Panc1 (cell line): ENCODE measurements at regions not wholly inside any gene's neighbourhood (a gene's known extent, or its start where the extent isn't known, plus 50 kb on each side); places are given as distances from the start of the nearest gene placed in this dataset.

Experiments
- ATAC-seq: fragments of 200-7000 bp; cut with Tn5 transposase; 2 replicates; pipeline ENCODE4 v1.9.1; 2020; ENCODE audit warnings: mild to moderate bottlenecking, moderate library complexity
- BruUV-seq: library from RNA; stranded (reverse); fragments of 400-500 nt; replicated peaks from 2 replicates; lab custom pipeline; 2021; lab: Mats Ljungman, UMichigan
- CTCF ChIA-PET: fragments of 300-600 bp; sonication (Branson Sonifier 250); formaldehyde crosslinking; loops from one replicate; lab custom pipeline; 2022; ENCODE audit warnings: antibody characterized with exemption; lab: Charles Lee
- POLR2A ChIA-PET: fragments of 300-600 bp; sonication (Branson Sonifier 250); formaldehyde crosslinking; loops from one replicate; lab custom pipeline; 2022; ENCODE audit warnings: antibody characterized with exemption; lab: Charles Lee
- DNase-seq: peaks from one replicate; pipeline ENCODE4 v3.0.0-alpha.2; 2010; ENCODE audit warnings: low read depth, low spot score
- H3K27ac ChIP-seq: 2 replicates; pipeline ENCODE4 v1.5.1; 2011; ENCODE audit warnings: mild to moderate bottlenecking, low read length, inconsistent platforms
- H3K27me3 ChIP-seq: fragments of 200-500 bp; sonication (Bioruptor generic); 2 replicates; pipeline ENCODE4 v1.6.0; 2014; ENCODE audit warnings: low read length, inconsistent platforms; ENCODE audit not compliant: control insufficient read depth, insufficient read depth
- H3K36me3 ChIP-seq: fragments of 200-500 bp; sonication (Bioruptor generic); 2 replicates; pipeline ENCODE4 v1.5.1; 2014; ENCODE audit warnings: inconsistent platforms, mild to moderate bottlenecking, low read length, moderate library complexity; ENCODE audit not compliant: control insufficient read depth, insufficient read depth
- H3K4me1 ChIP-seq: 2 replicates; pipeline ENCODE4 v1.5.1; 2011; ENCODE audit warnings: inconsistent platforms, mild to moderate bottlenecking, low read length, moderate library complexity; ENCODE audit not compliant: control insufficient read depth, insufficient read depth
- H3K4me3 ChIP-seq, 2 experiments: 2 replicates each; pipeline ENCODE4 v1.5.1; 2011 to 2012; ENCODE audit warnings: low read depth in 2 of 2, low read length in 2 of 2, mild to moderate bottlenecking in 2 of 2, inconsistent platforms in 1 of 2, moderate library complexity in 1 of 2
- H3K9me3 ChIP-seq: fragments of 200-500 bp; sonication (Bioruptor generic); 2 replicates; pipeline ENCODE4 v1.5.1; 2014; ENCODE audit warnings: low read depth, mild to moderate bottlenecking, inconsistent platforms, low read length, moderate library complexity; ENCODE audit not compliant: control insufficient read depth, insufficient read depth
- CTCF ChIP-seq: fragments of 450-650 bp; IDR thresholded peaks from 2 replicates; pipeline ENCODE4 v1.5.1; 2017; ENCODE audit warnings: mild to moderate bottlenecking
- POLR2AphosphoS5 ChIP-seq: IDR thresholded peaks from 2 replicates; pipeline ENCODE4 v1.6.1; 2012; ENCODE audit warnings: mild to moderate bottlenecking, low read depth, low read length, moderate library complexity
- SIN3A ChIP-seq: IDR thresholded peaks from 2 replicates; pipeline ENCODE4 v1.6.1; 2012; ENCODE audit warnings: low read depth, mild to moderate bottlenecking, low read length, moderate library complexity, borderline replicate concordance; ENCODE audit not compliant: insufficient read depth
- TCF7L2 ChIP-seq: IDR thresholded peaks from 2 replicates; pipeline ENCODE4 v1.6.1; 2011; ENCODE audit warnings: mild to moderate bottlenecking, low read depth, low read length, inconsistent platforms
- in situ Hi-C: cut with HindIII; loops from 2 replicates; pipeline ENCODE4 v1.10.0; 2016; ENCODE audit warnings: low sequenced_read_pairs, low pct_unique_long_range_greater_than_20kb
- intact Hi-C: fragments of 100-400 bp; cut with micrococcal nuclease; formaldehyde crosslinking; loops from one replicate; pipeline ENCODE4 v1.10.0; 2022; ENCODE audit not compliant: unreplicated experiment
- TF ChIP-seq, protein P1 (sequence below), 2 experiments: IDR thresholded peaks; 2 replicates each; pipeline ENCODE4 v1.6.1; 2011 to 2012; ENCODE audit warnings: low read depth in 2 of 2, control low read depth in 1 of 2, low read length in 1 of 2, mild to moderate bottlenecking in 1 of 2, moderate library complexity in 1 of 2; ENCODE audit not compliant: insufficient read depth in 1 of 2

DNA sequence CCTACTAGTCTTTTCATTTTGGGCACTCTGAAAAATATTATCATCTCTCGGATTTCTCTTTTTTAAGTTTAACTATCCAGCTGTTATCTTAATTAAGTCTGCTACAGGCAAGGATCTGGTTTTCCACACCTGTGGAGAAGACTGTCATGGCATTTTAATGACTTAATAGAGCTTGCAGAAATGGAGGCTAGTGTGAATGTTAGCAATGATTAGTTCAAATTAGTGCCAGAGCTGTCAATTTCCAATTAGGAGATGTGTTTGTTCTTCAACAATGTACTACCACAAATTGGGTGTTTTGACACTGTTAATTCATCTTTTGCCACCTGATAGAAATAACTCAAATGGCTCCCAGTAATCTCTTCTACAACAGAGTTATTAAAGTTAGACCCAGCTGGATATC, 2023.0 kb upstream of the CDH9 start:
- no TSS peak for BruUV-seq
- ATAC-seq, result no peak
- Histone ChIP-seq H3K27ac (no peak overlapping the region), H3K9me3 (no peaks in the 10 kb centered on the region), H3K36me3 (no peaks in the 10 kb centered on the region), H3K27me3 (no peaks in the 10 kb centered on the region), H3K4me1 (no peaks in the 10 kb centered on the region), H3K4me3 (no peak overlapping the region)
- no peak for DNase-seq
- intact Hi-C loops, result no loop called here
- no peak for TF ChIP-seq CTCF
- no peak for TF ChIP-seq POLR2AphosphoS5
- TF ChIP-seq TCF7L2, result no peak
- TF ChIP-seq SIN3A, result no peak
- TF ChIP-seq, protein P1, sequence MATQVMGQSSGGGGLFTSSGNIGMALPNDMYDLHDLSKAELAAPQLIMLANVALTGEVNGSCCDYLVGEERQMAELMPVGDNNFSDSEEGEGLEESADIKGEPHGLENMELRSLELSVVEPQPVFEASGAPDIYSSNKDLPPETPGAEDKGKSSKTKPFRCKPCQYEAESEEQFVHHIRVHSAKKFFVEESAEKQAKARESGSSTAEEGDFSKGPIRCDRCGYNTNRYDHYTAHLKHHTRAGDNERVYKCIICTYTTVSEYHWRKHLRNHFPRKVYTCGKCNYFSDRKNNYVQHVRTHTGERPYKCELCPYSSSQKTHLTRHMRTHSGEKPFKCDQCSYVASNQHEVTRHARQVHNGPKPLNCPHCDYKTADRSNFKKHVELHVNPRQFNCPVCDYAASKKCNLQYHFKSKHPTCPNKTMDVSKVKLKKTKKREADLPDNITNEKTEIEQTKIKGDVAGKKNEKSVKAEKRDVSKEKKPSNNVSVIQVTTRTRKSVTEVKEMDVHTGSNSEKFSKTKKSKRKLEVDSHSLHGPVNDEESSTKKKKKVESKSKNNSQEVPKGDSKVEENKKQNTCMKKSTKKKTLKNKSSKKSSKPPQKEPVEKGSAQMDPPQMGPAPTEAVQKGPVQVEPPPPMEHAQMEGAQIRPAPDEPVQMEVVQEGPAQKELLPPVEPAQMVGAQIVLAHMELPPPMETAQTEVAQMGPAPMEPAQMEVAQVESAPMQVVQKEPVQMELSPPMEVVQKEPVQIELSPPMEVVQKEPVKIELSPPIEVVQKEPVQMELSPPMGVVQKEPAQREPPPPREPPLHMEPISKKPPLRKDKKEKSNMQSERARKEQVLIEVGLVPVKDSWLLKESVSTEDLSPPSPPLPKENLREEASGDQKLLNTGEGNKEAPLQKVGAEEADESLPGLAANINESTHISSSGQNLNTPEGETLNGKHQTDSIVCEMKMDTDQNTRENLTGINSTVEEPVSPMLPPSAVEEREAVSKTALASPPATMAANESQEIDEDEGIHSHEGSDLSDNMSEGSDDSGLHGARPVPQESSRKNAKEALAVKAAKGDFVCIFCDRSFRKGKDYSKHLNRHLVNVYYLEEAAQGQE (IDR thresholded peaks at IDR 0.05; ENCODE audit: insufficient read depth in 1 of 2, low read depth in 2 of 2, low read length in 1 of 2), result no peak
- ChIA-PET CTCF (no interaction called here), POLR2A (no interaction called here)
- in situ Hi-C loops, result no loop called here

DNA sequence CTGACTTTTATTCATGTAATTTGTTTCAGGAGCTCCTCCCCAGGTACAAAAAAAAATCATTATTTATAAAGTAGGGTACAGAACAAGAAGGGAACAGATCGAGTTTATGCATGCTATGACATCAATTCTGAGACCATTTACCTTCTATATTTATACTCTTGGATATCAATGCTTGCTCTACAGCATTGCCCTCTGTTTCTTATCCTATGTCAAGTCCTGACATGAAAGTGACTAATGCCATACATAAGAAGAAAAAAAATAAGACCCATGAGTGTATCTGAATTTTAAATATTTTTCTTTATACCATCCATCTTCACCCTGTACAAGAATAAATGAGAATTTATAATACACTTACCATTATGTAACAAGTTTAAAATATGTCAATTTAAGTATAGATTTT, 2016.3 kb upstream of the CDH9 start:
- no peak for TF ChIP-seq SIN3A
- Histone ChIP-seq H3K36me3 (no peaks in the 10 kb centered on the region; the same call in 1 of the 2 replicates), H3K4me3 (no peak overlapping the region), H3K9me3 (no peaks in the 10 kb centered on the region), H3K27me3 (no peaks in the 10 kb centered on the region), H3K4me1 (no peaks in the 10 kb centered on the region), H3K27ac (no peak overlapping the region)
- in situ Hi-C loops, result no loop called here
- no peak for ATAC-seq
- BruUV-seq, result no TSS peak
- CTCF ChIA-PET, result no interaction called here
- intact Hi-C loops, result no loop called here
- DNase-seq, result no peak
- POLR2A ChIA-PET, result no interaction called here

- in situ Hi-C loops (no loop called here), intact Hi-C loops (no loop called here)
- Histone ChIP-seq H3K4me3 (no peak overlapping the region), H3K4me1 (no peaks in the 10 kb centered on the region), H3K27me3 (no peaks in the 10 kb centered on the region), H3K9me3 (no peaks in the 10 kb centered on the region), H3K36me3 (no peaks in the 10 kb centered on the region; the same call in 1 of the 2 replicates), H3K27ac (no peak overlapping the region)
- TF ChIP-seq CTCF, result no peak
- TF ChIP-seq, protein P1 (IDR thresholded peaks at IDR 0.05; ENCODE audit: insufficient read depth in 1 of 2, low read depth in 2 of 2, low read length in 1 of 2), result no peak
- no peak for TF ChIP-seq SIN3A
- no peak for TF ChIP-seq POLR2AphosphoS5
- no peak for TF ChIP-seq TCF7L2
- ChIA-PET POLR2A (no interaction called here), CTCF (no interaction called here)
- no TSS peak for BruUV-seq
- no peak for ATAC-seq
- no peak for DNase-seq
Measured at GRCh38 chr5:29054282-29054681, 2015.9 kb upstream of the CDH9 start.
